Muscle of arm (tissue), 1 donor: ENCODE measurements at regions not wholly inside any gene's neighbourhood (a gene's known extent, or its start where the extent isn't known, plus 50 kb on each side); places are given as distances from the start of the nearest gene placed in this dataset.
A peak's percentile ranks its signal among the peaks of the same experiment; 100 is the strongest.

ENCODE experiments used
- DNase-seq: peaks from one replicate; pipeline ENCODE4 v3.0.0-alpha.2; 2013

GRCh38 chr4:52288212-52288855 lies 237.2 kb downstream of the SPATA18 start:
- DNase-seq = no peak

GRCh38 chr4:52290466-52290865 lies 239.4 kb downstream of the SPATA18 start:
- DNase-seq = peak; percentile 73

- no peak for DNase-seq
These were observed 241.1 kb downstream of the SPATA18 start for GRCh38 chr4:52292245-52292644.

- DNase-seq = no peak
These were observed 245.2 kb downstream of the SPATA18 start for GRCh38 chr4:52296341-52296740.

GRCh38 chr4:52298444-52298843 lies 247.3 kb downstream of the SPATA18 start:
- DNase-seq = no peak

- no peak for DNase-seq
These were observed 248.0 kb downstream of the SPATA18 start for GRCh38 chr4:52299120-52299519.

- DNase-seq = peak; percentile 23
These were observed 260.5 kb downstream of the SPATA18 start for GRCh38 chr4:52311464-52312125.

GRCh38 chr4:52312722-52313121 lies 261.6 kb downstream of the SPATA18 start:
- DNase-seq = no peak

GRCh38 chr4:52317361-52317879 lies 266.3 kb downstream of the SPATA18 start:
- DNase-seq = no peak

- no peak for DNase-seq
These were observed 266.9 kb downstream of the SPATA18 start for GRCh38 chr4:52317981-52318380.

- DNase-seq = no peak
These were observed 278.8 kb downstream of the SPATA18 start for GRCh38 chr4:52329894-52330293.

GRCh38 chr4:52343595-52343994 lies 292.5 kb downstream of the SPATA18 start:
- no peak for DNase-seq

GRCh38 chr4:52350926-52351325 lies 299.8 kb downstream of the SPATA18 start:
- DNase-seq = no peak

GRCh38 chr4:52358366-52358765 lies 300.7 kb downstream of the USP46 start:
- DNase-seq = peak; percentile 65

- DNase-seq = peak; percentile 74
These were observed 300.2 kb downstream of the USP46 start for GRCh38 chr4:52358883-52359321.

- peak; percentile 68 for DNase-seq
These were observed 292.9 kb downstream of the USP46 start for GRCh38 chr4:52366191-52366590.

GRCh38 chr4:52366621-52367020 lies 292.5 kb downstream of the USP46 start:
- peak; percentile 72 for DNase-seq

GRCh38 chr4:52367282-52367830 lies 291.7 kb downstream of the USP46 start:
- peak; percentile 57 for DNase-seq

GRCh38 chr4:52368895-52369294 lies 290.2 kb downstream of the USP46 start:
- no peak for DNase-seq

GRCh38 chr4:52369649-52370048 lies 289.5 kb downstream of the USP46 start:
- DNase-seq = no peak

- no peak for DNase-seq
These were observed 288.5 kb downstream of the USP46 start for GRCh38 chr4:52370576-52370975.

GRCh38 chr4:52371841-52372240 lies 287.3 kb downstream of the USP46 start:
- no peak for DNase-seq

- DNase-seq = no peak
These were observed 286.8 kb downstream of the USP46 start for GRCh38 chr4:52372269-52372668.
